HG02642 (cell line): ENCODE measurements at regions not wholly inside any gene's neighbourhood (a gene's known extent, or its start where the extent isn't known, plus 50 kb on each side); places are given as distances from the start of the nearest gene placed in this dataset.

Experiments used
- ATAC-seq: cut with Tn5 transposase; IDR thresholded peaks from one replicate; pipeline ENCODE4 v1.9.1; 2021; ENCODE audit warnings: mild to moderate bottlenecking; ENCODE audit not compliant: unreplicated experiment, poor library complexity

DNA sequence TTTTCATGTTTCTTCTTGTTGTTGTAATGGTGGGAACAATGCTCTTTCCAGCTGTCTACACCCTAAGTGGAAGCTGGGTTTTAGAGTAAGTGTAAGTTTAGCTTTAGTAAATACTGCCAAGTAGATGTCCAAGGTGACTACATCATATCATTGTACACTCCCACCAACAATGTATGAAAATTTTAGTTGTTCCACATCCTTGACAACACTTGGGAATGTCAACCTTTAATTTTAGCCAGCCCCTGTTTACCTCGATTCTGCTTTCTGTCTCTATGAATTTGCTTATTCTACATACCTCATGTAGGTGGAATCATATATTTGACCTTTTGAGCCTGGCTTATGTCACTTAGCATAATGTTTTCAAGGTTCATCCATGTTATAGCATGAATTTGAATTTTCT lies 93.0 kb downstream of the MTPAP start:
- ATAC-seq = no peak

DNA sequence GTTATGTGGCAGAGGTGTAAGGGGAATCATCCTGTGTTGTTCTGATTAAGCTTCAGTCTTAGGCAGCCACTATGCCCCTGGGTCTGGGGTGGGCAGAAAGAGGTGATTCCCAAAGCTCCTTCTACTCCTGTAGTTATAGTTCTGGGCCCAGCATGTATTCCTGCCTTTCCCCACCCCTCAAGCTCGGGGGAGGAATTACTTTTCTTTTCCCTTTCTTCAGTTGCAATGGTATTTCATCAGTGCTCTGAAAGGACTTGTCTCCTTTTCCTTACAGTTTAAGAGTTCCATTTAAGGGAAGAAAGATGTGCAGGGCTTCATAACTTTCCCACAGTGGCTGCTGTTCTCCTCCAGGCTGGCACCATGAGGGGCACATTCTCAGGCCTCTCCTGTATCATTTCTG lies 94.2 kb downstream of the MTPAP start:
- no peak for ATAC-seq

DNA sequence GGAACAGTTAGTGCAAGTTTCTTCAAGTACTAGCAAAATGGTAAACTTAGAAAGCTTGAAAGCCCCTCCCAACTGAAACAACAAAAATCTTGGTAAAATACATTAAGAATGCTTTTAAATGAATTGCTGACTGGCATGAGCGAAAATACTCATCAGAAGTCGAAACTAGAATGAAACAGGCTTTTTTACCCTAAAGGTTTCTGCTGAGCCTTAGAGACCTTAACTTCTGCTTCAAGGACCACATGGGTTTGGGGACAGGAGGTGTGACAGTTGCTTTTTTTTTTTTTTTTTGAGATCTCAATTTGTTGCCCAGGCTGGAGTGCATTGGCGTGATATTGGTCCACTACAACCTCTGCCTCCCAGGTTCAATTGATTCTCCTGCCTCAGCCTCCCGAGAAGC lies 100.3 kb downstream of the MTPAP start:
- no peak for ATAC-seq

DNA sequence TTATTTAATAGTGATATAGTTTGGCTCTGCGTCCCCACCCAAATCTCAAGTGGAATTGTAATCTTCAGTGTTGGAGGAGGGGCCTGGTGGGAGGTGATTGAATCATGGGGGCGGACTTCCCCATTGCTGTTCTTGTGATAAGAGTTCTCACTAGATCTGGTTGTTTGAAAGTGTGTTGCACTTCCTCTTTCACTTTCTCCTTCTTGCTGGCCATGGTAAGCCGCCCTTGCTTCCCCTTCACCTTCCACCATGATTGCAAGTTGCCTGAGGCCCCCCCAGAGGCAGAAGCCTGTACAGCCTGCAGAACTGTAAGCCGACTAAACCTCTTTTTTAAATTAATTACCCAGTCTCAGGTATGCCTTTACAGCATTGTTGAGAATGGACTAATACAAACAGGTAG lies 101.4 kb downstream of the MTPAP start:
- ATAC-seq = no peak

DNA sequence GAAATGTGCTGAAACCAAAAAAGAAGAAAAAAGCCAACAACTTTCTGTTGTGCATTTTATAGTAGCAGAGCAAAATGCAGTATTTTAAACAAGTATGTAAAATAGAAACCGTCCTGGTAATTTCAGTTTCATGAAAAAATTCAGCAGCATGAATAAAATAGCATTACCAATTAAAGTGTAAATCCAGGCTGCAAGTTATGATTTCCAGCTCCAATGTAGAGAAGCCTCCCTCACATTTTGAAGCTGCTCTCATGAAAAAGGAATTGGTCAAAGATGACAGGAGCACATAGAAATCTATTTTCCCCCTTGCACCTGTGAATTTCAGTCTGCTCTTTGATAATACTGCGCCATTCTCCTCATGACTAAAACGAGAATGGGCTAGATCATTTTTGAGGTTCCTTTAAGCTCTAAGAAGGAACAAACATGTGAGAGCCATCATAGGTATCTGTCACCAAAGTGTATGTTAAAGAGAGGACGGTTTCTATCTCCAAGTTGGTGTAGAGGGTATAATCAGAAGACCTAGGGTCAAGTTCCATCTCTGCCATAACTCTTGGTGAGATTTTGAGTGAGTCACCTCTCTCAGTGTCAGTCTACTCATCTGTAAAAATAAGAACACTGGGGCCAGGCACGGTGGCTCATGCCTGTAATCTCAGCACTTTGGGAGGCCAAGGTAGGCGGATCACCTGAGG lies 107.5 kb downstream of the MTPAP start:
- ATAC-seq = no peak

DNA sequence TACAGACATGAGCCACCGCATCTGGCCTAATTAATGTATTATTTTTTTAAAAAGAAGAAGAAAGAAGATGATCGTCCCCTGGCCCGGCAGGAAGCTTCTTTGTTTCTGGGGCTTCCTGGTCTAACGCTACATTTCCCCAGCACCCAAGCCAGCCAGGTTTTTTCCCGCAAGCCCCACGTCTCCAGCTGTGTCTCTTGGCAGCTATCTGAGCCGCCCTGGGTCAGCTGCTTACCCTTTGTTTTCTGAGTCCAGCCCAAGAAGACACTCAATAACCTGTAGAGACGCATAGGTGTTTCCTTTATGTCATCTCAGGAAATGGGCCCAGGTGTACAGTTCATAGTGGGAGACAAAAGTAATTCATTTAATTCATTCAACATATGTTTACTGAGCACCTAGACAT lies 110.2 kb downstream of the MTPAP start:
- no peak for ATAC-seq

DNA sequence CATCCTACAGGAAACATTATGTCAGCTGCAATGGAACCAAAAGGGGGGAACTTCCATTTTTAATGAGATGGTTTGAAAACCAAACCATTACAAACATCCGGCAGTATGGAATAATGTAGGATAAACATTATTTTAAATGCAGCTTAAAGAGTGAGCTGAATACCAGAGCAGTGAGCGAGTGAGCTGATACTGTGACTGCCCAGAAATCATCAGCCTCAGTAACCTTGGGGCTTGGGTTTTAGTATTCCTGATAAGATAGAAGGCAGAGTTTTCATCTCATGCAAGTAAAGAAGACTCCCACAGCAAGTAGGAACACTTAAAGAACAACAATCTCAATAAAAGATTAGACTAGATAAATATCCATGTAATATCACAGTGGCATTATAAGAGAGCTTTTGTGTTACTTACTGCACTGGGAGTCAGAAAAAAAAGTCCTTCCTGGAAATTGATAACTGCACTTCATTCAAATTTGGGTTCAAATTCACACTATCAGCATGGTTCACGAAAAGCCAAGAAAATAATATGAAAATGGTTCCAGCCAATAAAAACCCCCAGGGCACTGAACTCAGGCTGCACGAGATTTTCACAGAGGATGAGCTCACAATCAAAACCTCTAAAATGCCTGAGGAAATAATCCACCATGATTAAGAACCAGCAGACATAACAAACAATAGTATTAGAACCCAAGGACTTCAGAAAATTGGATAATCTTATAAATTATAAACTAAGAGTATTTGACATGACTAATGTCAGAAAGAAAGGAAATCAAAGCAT lies 115.7 kb downstream of the MTPAP start:
- ATAC-seq = no peak

DNA sequence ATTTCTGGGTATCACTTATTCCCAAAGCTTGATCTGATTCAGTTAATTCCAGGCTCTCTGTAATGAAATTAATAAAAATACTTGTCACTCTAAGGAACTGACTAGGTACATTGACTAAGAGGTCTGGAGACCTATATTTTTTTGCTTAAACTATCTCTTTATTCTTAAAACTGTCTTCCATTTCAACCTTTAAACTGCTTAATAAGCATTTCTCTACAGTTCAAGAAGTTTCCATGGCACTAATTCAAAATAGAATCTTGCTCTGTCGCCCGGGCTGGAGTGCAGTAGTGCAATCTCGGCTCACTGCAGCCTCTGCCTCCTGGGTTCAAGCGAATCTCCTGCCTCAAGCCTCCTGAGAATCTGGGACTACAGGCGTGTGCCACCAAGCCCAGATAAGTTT lies 117.4 kb downstream of the MTPAP start:
- ATAC-seq = no peak

DNA sequence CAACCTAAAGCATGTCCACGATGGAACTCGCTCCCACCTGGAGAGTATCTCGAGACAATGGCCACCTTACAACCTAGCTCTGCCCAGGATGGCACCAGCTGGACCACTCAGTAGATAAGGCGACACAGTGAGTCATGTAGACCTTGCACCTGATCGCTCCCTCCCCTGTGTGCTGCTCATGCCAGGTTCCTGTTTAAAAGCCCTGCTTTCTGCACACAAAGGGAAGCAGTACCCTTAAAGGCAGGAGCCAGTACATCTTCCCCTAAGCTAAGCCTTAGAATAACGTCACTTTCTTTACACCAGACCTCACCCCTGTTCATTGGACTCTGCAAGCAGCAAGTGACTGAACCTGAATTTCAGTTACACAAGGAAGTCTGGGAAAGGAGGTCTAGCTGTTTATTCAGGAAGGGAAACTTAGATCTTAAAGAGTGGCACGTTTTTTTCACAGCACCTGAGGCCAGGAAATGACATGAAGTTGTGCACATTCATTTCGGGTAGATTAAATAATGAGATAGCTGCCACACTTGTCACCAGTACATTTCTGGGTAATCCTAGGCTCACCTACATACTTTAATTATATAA lies 117.9 kb downstream of the MTPAP start:
- no peak for ATAC-seq

DNA sequence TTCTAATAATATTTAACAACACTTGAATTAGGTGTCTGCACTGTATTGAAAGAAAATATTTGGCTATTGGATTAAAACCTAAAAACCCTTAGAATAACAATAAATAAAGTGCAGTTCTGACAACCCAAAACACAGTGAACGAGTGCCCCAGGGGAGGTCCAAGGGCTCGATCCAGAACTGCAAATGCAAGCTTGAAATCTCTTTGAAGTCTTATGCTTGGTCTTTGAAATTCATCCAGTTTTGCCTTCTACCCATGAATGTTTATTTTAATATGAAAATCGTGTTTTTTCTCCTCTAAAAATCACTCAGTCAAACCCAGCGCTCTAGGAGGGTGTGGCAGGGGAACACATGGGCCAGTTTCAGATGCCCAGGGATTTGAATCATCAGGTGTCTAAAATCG lies 119.5 kb downstream of the MTPAP start:
- no peak for ATAC-seq

DNA sequence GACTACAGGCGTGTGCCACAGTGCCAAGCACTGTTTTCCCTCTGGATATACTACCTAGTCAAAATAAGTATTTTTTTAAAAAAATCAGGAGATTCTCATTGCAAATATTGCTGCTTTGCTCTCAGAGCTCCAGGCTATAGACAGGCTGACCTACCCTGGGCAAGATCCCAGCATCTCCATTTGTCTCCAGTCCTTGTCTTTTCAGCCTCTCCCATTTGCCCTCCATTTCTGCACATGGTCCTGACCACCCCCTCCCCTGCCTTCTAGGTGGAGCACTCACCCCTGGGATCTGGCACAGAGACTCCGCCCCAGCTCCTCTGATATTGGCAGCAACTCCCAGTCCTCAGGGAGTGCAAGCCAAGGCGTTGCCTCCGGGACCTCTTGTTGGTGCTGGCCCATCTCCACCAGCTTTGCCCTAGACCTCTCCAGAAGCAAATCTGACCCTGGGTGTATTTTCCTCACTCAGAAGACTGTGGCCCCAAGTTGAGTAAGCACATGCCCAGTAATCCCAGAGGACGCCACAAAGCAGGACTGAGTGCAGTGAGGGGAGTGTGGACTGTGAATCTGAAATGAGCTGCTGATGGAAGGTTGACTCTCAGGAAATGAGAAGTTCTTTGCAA lies 120.6 kb downstream of the MTPAP start:
- no peak for ATAC-seq

DNA sequence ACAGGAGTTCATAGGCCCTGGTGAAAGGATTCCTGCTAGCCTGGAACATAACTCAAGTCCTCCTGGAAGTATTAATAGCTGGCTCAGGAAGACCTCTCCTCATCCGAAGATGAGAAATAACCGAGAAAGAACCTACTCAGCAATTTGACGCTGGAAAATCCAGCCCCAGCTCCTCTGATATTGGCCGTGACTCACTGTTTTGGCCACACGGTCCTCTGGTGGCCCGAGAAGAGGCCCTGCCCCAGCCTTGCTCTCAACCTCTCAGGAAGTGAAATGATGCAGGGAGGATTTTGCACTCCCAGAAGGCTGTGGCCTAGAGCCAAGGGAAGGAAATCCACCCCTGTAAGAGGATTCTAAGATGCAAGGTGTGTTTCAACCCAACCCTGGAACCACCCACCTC lies 121.6 kb downstream of the MTPAP start:
- ATAC-seq = no peak

DNA sequence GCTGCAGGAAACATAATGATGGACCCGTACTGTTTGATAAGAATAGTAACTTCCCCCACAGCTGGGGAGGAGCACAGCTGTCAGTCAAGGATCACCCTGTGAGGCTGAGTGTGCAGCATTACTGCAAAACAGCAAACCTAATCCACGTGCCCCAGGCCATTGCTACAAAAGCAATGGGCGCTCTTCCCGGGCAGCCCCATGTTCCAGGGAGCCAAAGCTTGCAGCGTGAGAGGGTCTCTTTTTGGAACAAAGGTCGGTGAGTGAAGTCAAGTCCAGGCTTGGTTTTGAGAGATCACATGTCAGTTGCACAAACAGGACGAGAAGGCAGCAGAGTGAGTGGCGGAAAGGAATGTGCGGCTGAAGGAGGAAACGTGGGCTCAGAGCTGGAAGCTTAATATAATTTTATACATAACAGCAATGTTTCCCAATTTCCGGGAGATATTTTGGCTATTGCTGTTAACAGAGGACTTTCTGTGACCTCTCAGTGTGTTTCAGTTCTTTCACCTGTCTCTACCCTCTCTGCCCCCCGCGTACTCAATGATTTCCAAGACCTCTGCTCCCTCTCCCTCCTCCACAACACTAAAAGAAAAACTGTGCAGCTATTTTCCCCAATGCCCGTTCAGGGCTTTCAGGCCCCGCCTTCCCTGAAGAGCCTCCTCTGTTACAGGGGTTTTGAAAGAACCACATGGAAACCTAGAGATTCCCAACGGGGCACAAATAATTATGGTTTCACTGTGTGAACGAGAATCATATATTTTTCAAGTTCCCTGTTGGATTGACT lies 128.9 kb downstream of the MTPAP start:
- no peak for ATAC-seq

DNA sequence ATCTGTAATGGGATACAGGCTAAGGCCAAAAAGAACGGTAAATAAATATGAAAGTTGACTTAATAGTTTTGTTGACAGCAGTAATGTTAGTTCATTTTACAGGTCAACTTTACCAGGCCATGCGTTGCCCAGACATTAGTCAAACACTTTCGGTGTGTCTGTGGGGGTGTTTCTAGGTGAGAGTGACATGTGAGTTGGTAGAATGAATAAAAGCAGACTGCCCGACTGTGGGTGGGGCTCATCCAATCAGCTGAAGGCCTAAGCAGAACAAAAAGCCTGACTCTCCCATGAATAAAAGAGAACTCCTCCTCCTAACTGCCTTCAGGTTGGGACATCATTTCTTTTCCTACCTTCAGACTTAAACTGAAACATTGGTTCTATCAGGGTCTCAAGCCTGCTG lies 132.3 kb downstream of the MTPAP start:
- no peak for ATAC-seq

DNA sequence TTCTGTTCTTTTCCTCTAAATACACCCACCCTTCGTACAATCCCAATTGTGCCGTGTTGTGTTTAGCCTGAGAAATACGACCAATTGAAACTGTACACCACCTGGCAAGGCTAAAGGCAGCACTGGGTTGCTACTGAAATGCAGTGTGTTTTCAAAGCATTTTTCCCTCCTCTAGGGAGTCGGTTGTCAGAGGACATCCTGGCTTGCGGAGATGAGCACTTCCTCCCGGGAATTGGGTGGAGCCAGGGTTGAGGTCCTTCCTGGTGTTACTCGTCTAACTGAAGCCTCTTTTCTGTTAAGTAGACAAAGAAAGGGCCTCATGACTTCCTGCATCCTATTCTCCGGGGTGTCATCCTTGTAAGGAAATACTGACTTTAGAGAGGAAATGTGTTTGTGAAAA lies 133.5 kb downstream of the MTPAP start:
- ATAC-seq = no peak

DNA sequence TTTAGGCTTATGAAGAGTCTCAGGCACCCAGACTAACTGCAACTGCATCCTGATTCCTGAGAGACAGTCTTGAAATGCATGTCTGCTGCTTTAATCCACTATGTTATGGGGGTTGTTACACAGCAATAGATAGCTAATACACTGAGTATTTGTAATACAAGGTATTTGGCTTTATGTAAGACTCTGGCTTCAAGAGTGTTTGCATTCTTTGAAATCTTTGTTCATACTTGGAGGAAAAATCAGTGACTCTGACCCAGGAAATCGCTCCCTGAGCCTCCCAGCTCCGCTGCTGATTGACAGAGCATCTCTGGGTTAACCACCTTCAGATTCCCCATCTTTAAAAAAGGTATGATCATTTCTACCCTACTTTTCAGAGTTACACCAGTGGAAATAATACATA lies 133.9 kb downstream of the MTPAP start:
- no peak for ATAC-seq

DNA sequence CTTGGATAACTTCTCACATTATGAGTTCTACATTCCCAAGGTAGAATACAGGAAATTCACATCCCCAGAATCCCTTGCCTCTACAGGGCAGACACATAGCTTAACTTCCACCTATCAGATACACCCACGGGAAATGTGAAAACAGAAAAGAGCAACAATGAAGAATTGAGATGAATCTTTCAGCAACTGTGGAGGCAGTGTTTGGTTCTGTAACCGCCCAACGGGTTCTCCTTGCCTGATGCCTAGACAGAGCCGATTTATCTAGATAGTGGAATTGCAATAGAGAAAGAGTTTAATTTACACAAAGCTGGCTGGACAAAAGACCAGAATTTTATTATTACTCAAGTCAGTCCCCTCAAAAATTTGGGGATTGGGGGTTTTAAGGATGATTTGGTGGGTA lies 138.8 kb downstream of the MTPAP start:
- no peak for ATAC-seq

DNA sequence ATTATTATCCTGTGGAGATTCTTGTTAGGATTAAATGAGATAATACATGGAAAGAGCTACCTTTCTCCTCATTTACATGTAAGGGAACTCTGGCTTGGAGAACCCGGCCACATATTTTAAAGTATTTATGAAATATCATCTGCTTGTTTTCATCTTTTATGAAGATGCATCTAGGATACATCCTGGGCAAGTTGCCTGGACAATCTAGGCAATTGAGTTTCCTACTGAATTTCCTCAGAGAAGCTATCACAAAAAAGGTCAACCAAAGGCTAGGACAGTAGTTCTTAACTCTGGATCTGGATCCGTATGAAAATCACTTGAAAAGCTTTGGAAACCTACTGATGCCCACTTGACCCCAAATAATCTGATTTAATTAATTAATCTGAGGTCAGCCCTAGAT lies 140.7 kb downstream of the MTPAP start:
- ATAC-seq = no peak

DNA sequence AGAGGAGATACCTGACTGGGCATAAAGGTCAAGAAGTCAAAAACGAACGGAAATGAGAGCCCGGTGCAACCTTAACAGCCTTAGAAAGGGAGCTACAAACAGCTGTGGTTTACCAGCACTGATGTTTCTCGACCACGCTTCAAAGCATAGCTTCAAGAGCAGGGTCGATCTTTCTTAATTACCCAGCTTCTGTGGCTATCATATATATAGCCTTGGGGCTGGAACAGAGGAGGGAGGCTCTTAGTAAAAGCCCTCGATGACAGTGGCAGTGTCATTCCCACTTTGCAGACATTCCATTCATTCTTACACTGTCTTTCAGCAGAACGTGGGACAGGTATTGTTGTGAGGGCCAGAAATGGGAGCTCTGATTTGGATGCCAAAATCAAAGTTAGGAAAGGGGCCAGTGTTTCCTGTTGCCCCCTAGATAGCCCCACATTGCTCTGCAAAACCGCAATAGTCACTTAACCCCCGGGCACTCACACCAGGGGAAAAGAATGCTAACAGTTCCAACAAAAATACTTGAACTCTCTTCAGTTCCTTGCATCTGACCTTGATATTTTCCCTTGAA lies 141.5 kb downstream of the MTPAP start:
- ATAC-seq = no peak

DNA sequence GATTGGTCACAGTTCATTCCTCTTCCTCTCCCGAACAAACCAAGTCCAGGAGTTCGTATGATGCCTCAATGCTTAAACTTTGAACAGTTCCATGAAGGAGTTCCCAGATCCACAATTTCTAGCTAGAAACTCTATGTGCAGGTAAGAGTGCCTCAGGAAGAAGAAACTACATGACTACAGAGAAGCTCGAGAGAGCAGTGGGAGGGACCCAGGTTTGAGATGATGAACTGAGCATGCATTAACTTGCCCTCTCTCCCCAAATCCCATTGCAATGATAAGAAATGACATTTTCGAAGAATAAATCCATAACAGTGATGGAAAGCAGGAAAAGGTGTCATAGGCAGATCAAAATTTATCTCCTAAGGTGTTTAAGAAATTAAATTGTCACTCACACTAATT lies 140.6 kb upstream of the JCAD start:
- ATAC-seq = no peak
